ENCODE measurements at regions not wholly inside any gene's neighbourhood (a gene's known extent, or its start where the extent isn't known, plus 50 kb on each side); places are given as distances from the start of the nearest gene placed in this dataset.
"Not testable (repeated sequence)": the region's sequence is repeated elsewhere in the genome, so short reads cannot be mapped to it uniquely, and the experiment has no call there.

DNA sequence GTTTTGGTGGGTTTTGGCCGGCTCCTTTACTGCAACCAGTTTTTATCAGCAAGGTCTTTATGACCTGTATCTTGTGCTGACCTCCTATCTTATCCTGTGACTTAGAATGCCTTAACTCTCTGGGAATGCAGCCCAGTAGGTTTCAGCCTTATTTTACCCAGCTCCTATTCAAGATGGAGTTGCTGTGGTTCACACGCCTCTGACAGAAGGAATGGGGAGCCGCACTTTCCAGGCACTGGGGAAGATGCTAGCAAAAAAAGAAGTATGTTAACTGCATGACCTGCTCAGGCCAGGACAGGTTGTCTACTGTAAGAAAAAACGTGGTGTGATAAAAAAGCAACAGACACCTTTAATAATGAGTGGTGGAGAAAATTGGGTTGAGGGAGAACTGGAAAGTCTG, 112.2 kb upstream of the OR9Q1 start:
- intact Hi-C loops (cut with DNase I); DNase-seq; ATAC-seq: not testable (repeated sequence)

DNA sequence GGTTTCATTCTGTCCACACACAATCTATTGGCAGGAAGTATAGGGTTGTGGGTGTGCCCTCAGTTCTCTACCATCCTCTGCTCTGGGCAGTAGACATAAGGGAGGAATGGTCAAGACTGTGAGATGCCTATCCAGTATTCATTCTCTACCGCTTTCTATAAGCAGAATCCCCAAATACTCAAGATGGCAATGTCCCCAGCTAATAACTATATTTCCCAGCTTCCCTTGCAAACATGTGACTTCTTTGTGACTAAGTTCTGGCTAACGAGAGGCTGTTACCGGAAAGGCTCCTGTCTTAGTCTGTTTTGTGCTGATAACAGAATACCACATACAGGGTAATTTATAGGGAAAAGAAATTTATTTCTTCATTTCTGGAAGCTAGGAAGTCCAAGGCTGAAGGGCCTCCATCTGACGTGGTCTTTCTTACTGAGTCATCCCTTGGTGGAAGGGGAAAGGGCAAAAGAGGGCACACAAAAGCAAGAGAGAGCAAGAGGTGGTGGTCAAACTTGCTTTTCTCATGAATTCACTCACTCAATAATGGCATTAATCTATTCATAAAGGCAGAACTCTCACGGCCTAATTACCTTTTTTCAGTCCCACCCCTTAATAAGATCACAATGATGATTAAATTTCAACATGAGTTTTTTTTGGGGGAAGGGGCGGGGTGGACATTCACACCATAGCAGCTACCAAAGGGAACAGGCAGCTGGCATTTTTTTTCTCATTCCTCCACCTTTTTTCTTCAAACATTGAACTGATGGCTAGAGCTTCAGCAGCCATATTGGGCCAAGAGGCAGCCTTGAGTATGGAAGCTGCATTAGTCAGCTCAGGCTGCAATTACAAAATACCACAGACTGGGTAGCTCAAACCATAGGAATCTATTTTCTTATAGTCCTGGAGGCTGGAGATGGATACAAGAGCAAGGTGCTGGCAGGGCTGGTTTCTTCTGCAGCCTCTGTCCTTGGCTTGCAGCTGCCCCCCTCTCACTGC, 109.7 kb upstream of the OR9Q1 start:
- intact Hi-C loops (cut with DNase I): no loop called here

DNA sequence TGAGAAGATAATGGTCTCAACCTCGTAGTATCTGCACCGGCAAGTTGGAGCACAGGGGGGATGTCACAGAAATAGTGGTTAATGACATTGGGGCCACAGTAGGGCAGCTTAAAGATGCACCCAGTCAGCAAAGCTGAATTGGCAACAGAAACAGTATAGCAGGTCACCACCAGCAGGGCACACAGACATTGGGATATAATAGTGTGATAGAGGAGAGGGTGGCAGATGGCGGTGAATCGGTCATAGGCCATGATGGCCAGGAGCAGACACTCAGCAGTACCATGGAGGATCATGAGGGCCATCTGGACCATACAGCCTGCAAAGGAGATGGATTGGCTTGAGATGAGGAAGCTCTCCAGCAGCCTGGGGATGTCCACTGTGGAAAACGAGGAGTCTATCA, 106.0 kb upstream of the OR9Q1 start:
- DNase-seq: no peak
- ATAC-seq: no peak
- intact Hi-C loops (cut with DNase I): no loop called here

More for the DNA sequence above, 109.7 kb upstream of the OR9Q1 start:
- ATAC-seq (no peak), DNase-seq (no peak)

DNA sequence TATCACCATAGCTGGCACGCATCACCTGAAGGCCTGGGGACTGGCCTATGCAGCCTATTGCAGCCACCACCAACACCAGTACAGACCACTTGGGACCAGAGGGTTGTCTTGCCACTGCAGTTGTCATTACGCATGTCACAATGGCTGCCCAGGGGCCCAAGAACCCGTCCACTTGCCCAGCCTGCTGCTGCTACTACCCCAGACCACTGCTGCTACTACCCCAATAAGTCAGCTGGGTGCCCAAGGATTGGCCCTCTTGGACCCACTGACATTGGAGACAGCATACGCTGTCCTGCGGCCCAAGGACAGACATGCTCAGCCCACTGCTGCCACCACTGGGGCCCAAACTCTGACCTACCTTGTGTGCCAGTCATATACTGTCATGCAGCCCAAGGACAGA, 102.7 kb upstream of the OR9Q1 start:
- DNase-seq (no peak), ATAC-seq (no peak)
- intact Hi-C loops (cut with DNase I): no loop called here

DNA sequence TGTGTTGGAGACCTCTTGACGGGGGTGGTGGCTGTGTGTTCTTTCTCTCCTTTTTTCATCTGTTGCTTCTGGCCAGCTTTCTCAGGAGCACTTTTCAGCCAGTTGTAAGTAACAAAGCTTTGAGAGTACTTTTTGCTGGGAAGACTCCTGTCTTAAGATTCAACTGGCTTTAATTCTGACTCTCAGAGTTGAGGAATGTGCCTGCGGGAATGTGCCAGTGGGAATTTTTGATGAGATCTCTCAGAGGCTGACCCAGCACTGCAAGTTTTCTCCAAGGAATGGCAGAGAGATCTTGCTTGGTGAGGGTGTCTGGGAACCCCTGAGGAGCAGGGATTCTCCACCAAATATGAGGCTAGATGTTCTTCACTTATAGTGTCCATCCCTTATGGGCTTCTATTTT, 91.6 kb upstream of the OR9Q1 start:
- intact Hi-C loops (cut with DNase I): no loop called here
- no peak for DNase-seq
- no peak for ATAC-seq

DNA sequence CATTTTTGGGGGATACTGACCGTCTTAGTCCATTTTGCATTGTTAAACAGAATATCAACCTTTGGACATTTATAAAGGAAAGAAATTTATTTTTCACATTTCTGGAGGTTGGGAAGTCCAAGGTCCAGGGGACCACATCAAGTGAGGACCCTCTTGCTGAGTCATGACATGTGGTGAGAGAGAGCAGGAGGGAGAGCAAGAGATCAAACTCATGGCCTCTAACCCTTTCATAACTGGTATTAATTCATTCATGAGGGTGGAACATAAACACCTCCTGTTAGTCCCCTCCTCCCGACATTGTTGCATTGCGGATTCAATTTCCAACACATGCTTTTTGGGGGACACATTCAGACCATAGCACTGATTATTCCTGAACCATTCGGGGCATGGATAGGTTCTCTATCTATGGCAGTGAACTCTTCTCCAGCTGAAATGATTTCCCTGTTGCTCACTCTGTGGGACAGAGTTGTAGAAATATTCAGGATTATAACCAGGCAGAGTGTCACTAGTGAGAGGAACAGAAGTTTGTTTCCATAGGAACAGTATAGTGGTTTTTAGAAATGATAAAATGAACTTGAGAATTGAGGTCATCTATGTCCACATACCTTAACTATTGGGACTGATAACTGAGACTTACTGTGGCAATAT, 88.2 kb upstream of the OR9Q1 start:
- intact Hi-C loops (cut with DNase I): loop anchor here in 1 of 2 donors (2.0 kb wide), 1 partner anchor 69 kb away; no protein-coding TSS in a partner anchor
- no peak for DNase-seq
- no peak for ATAC-seq

DNA sequence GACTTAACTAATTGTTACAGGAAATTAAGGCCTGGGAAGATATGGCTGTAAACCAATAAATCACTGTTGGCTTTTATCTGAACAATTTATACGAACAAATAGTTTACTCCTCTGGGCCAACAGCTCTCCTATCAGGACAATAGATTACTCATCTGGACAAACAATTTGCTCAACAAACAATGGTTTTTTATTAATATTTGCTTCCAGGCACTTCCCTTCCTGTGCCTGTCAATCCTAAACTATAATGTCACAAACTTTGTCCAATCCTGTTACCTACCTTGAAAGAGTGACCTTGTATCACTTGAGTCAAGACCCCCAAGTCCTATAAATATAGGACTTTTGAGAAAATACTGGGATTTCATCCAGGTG, 87.6 kb upstream of the OR9Q1 start:
- intact Hi-C loops (cut with DNase I): loop anchor here in 1 of 2 donors (2.0 kb wide), 1 partner anchor 69 kb away; no protein-coding TSS in a partner anchor
- no peak for ATAC-seq

DNA sequence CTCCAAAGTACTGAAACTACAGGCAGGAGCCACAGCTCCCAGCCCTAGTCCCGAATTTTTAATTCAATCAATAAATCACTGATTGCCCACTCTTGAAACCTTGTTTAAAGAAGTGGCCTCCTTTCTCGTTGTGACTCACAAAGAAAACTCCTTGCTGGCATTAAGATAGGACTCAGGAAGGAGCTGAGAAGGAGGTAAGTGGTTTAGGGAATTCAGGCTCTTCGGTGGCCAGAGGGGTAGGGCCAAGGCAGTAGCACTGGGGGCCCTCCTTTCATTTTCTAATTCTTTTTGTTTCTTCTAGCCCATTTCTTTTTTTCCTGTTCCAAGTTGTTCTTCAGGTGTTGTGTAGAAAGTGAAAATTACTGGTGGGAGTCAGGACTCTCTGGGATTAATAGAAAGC, 86.2 kb upstream of the OR9Q1 start:
- DNase-seq: no peak
- ATAC-seq: no peak
- intact Hi-C loops (cut with DNase I): loop anchor here in 1 of 2 donors (2.0 kb wide), 1 partner anchor 67 kb away; no protein-coding TSS in a partner anchor

More for the DNA sequence above, 87.6 kb upstream of the OR9Q1 start:
- no peak for DNase-seq

DNA sequence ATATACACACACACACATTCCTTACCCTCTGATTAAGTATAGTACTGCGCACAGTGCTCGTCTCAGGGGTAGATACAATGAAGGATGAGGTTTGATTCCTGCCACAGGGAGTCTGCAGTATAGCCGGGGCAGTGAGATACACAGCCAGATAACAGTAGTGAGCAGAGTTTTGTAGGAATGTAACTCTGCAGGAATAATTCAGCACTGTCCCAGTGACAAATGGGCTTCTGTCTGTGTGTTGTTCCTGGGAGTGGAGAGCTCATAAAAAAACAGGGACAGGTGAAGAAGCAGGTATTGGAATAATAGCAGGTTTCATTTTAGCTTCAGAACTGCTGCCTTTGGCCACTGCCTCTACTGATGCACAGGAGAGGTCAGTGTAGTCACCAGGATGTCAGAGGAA, 85.3 kb upstream of the OR9Q1 start:
- intact Hi-C loops (cut with DNase I): no loop called here
- DNase-seq: no peak
- no peak for ATAC-seq

DNA sequence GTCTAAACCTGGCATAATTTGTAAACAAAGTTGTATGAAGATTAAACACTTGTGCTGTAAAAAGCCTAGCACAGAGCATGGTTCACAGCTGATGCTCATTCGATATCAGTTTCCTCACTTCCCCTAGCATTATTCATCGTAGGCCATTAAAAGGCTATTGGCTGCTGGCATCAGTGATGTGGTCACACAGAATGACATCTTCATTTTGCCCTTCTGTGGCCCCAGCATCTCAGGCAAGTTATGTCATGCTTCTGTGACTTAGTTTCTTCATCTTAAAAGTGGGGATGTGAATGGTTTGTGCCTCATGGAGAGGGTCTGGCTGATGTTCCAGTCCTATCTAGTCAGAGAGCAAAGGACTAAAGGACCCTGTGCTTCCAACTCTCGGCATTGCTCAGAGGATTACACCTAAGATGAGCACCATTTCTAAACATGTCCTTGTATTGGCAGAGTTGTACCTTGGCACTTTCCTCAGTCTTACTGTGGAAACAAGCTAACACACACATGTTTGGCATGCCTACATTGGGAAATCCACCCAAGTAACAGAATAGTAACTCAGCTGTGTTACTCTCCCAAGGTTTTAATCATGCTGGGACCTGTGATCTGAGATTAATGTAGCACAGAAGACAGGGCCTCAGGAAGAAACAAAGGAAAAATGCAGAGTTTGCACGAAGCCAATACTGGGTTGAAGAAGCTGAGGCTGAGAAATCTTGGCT, 83.5 kb upstream of the OR9Q1 start:
- DNase-seq: no peak
- no peak for ATAC-seq
- intact Hi-C loops (cut with DNase I): no loop called here

DNA sequence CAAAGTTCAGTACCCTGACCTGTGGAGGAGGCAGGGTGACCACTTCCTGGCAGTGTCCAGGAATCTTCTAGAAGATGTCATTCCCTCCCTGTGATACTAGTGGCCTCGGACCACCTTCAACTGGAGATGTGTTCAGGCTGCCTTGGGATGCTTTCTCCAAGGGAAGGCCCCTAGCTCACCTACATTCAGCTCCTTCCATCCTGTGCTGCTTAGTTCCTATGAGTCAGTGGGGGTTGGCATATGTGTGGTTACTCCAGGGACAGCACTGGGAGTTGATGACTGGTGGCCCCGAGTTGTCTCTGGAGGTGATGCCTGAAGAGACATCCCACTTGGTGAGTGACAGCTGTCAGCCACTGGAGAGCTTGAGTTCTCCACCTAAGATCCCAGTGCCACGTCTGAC, 81.8 kb upstream of the OR9Q1 start:
- intact Hi-C loops (cut with DNase I): no loop called here
- no peak for ATAC-seq
- DNase-seq: no peak

DNA sequence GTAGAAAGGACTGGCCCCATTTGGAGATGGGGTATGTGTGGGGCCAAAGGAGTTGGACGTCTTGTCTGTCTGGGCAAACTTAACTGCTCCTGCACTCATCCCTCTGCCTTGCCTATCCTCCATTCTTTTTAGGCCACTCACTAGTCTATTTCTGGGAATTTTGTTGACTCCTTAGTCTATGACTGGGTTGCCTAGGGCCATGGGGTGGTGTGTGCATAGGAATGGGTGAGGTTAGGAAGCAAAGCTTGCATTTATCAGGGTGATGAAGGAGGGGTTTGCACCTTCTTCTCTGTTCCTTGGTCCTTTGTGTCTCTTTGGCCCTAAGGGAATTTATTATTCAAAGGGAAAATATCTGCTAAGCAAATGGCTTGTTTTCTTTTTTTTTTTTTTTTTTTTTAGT, 80.9 kb upstream of the OR9Q1 start:
- ATAC-seq: no peak
- intact Hi-C loops (cut with DNase I): no loop called here
- no peak for DNase-seq

DNA sequence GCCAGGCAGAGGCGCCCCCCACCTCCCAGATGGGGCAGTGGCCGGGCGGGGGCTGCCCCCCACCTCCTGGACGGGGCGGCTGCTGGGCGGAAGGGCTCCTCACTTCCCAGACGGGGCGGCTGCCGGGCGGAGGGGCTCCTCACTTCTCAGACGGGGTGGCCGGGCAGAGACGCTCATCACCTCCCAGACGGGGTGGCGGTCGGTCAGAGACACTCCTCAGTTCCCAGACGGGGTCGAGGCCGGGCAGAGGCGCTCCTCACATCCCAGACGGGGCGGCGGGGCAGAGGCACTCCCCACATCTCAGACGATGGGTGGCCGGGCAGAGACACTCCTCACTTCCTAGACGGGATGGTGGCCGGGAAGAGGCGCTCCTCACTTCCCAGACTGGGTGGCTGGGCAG, 79.9 kb upstream of the OR9Q1 start:
- intact Hi-C loops (cut with DNase I); DNase-seq; ATAC-seq: not testable (repeated sequence)

DNA sequence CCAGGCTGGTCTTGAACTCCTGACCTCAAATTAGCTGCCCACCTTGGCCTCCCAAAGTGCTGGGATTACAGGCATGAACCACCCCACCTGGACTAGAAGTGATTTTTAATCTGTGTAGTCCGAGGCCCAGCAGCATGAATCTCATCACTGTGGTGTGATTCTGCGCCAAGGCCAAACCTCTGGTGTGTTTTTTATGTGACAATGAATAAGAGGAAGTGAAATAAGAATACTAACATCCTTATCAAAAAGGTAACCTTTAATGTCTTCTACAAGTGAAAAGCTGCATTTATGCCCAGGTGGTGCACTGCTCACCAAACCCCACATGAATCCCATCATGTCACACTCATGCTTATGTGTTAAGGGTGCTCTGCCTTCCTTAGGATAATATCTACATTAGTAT, 77.1 kb upstream of the OR9Q1 start:
- intact Hi-C loops (cut with DNase I): no loop called here
- DNase-seq (no peak), ATAC-seq (no peak)

DNA sequence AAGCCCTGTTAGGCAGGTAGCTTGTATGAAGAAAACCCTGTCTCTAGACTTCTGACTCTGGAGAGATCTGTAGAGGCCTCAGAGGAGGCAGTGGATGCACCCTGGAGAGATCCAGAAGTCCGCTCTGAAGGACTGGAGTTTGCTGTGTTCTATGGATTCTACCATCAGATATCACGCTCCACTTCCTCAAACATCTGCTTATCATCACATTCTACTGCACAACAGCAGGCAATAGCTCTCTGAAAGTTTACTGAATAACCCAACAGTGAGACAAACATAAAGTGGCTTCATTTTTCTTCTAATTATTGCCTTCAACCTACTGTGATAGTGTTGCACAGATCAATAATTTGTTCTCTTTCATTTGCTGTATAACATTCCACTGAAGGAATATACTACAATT, 59.0 kb upstream of the OR9Q1 start:
- ATAC-seq: no peak
- no peak for DNase-seq
- intact Hi-C loops (cut with DNase I): no loop called here

DNA sequence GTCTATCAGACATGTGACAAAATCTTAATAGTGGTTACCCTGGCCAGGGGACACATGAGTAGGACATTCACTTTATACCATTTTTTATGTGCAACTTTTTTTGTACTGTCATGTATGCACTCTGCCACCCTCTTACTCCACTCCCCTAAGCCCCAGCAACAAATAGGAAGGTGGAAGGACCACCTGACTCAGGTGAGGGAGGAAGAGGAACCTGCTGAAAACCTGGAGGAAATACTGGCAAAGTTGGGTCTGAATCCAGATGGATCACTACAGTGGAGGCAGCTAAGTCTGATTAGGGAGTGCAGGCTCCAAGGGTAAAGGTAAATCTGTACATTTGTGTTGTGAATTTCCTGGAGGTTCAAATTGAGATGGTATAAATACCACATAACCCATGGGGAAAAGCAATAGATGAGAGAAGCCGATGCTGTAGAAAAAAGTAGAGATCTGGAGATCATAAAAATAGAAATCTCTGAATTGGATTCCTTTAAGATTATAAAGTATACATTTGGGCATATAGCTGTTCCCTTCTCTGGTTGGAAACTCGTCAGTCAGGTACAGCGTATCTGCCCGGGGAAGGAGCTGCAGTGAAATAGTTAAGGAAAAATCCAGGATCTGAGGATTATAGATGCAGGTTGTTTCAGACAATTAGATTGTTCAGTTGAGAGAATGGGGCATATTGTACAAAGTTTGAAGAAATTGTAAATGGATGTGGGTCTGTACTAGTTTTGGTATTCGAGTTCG, 52.2 kb upstream of the OR9Q1 start:
- ATAC-seq (no peak), DNase-seq (no peak)
- intact Hi-C loops (cut with DNase I): no loop called here

DNA sequence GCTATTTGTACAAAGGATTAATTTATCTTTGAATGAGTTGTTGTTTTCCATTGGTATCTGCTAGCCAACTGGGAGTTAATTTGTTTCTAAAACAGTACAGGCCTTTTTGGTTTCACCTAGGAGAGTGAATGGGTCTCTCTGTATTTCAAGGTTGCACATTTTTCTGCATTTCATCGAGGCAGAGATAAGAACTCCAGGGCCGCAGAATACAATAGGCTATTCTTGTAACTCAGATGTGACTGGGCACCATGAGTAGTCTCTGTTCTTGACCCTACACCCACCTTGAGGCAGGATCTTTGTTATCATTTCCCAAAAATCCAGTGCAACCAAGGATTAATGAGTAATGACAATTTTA, 51.7 kb upstream of the OR9Q1 start:
- ATAC-seq: no peak
- intact Hi-C loops (cut with DNase I): no loop called here
- DNase-seq: no peak

Data from left cardiac atrium (tissue), 4 donors.